NCI-H2227 (cell line): ENCODE measurements at regions not wholly inside any gene's neighbourhood (a gene's known extent, or its start where the extent isn't known, plus 50 kb on each side); places are given as distances from the start of the nearest gene placed in this dataset.
A peak's percentile ranks its signal among the peaks of the same experiment; 100 is the strongest.
"Not testable (repeated sequence)": the region's sequence is repeated elsewhere in the genome, so short reads cannot be mapped to it uniquely, and the experiment has no call there.

ENCODE experiments used
- DNase-seq: peaks from one replicate; lab custom pipeline; 2025; ENCODE audit not compliant: unreplicated experiment; lab: John Stamatoyannopoulos, UW

DNA sequence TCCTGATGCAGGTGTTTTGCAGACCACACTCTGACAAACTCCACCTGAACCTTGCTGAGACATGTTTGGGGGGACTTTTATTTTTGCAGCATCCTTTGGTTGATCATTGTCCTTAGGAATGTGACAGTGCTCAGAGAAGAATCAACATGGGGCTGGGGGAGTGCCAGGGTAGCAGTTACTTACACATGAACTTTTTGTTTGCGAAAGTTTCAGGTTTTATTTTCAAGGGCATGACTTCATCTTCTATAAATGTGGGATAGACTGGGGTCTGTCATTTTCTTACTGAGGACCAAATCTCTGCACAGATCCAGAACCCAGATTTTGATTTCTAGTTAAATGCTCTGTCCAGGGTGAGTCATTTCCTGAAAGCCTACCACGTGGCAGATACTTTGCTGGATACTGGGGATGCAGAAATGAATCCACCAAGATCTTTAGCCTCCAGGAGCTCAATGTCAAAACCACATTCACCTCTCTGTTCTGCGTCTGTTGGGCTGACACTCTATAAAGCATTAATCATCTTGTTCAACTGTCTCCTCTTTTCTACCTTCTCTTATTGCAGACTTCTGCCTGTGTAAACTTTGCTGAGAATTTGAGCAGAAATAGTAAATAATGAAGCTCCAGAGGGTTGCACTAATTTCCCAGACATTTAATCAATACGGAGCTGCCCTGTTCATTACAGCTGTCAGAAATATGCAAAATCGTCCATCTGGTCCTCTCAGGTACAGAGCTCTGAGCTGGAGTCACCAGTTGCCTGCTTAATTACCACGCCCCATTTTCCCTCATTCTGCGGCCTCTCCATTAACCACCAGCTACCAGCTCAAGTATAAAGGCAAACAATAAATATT is 387.9 kb downstream of the MIAT start:
- DNase-seq = no peak

DNA sequence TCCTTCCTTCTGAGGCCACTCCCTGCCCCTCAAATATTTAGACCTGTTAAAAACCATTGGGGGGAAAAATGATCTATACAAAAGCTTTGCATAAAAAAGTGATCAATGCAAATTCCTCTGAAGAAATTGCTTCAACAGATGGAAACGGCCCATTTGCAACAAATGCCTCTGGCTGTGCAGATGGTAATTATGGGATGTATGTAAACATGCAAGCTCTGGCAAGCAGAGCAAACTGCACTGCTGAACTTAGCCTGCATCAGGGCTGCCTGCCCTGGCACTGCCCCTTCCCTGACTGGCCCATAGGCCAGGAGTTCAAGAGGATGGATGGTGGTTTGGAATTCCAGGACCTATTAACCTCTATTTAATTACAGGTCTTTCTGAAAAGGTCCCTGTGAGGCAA is 388.7 kb downstream of the MIAT start:
- DNase-seq = no peak

DNA sequence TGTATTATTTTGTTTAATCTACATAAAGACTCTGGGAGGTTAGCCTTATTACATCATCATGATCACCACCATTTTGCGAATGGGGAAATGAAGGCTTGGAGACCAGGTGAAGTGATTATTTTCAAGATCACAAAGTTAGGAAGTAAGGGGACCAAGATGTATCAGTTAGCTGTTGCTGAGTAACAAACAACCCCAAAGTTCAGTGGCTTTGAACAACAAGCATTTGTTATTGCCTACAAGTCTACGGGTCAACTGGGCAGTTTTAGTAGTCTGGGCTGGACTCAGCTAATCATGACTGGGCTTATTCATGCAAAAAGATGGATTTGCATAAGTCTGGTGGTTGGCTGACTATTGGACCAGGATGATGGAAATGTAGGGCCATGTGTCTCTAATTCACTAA is 389.2 kb downstream of the MIAT start:
- DNase-seq = no peak

DNA sequence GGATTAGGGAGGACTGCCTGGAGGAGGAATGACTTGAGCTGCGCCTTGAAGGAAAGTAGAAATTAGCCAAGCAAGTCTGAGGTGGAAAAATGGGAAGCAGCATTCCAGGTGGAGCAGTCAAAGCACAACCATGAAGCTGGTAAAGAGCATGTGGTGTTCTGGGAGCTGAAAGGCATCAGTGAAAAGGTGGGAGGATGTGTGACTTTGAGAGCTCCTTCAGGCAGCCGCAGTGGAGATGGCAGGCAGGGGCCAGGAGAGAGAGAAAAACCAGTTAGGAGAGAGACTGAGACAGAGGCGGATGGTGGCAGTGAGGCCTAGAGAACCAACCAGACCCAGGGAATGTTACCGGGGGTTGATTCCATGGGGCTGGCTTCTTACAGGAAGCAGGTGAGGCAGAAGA is 393.4 kb downstream of the MIAT start:
- DNase-seq = no peak

DNA sequence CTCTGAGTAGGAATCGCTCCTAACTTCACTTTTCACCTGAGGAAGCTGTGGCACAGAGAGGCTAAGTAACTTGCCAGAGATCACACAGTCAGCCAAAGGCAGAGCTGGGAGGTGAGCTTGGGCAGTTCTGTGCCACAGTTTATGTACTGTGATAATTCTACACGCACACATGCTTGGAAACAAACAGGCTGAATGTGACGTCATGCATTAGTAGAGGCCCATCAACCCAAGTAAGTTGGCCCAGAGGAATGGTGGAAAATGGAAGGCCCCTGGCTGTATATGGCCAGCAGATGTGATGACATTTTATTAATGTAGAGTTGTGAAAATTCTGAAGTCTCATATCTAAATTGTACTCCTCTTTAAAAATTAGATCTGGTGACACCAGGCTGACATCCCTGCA is 394.0 kb downstream of the MIAT start:
- DNase-seq = no peak

DNA sequence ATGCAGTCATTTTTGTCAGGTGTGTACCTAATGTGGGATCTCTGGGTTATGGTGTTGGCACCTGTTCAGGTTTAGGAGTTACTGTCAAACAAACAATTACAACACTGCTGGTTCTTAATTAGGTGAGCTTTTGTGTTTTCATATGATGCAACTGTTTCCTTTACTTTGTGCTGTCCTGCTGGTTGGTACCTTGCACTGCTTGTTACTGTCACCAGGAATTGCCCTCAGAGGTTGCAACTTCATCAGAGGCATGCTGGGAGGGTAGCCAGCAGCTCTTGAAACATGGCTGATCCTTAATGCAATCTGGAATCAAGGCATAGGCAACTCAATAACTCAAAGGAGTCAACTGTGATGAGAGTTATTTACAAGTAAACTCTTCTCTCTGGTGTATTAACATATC is 400.3 kb downstream of the MIAT start:
- no peak for DNase-seq

DNA sequence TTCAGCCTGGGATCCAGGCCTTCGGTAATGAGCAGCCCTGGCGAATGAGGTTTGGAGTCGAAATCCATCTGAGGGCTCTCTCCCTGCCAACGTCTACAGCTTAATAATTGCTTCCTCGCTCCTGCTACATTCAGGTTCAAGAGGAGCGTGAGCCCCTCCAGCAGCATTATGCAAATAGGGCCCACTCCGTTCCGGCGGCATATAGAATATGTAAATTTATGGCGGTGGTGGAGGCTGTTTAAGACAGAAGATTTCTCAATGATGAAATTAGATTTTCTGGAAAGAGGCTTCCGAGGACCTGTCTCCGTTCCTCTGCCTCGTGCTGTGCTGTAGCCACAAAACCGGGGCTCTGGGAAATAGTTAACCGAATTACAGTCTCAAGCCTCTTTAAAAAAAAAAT is 402.8 kb downstream of the MIAT start:
- DNase-seq = no peak

DNA sequence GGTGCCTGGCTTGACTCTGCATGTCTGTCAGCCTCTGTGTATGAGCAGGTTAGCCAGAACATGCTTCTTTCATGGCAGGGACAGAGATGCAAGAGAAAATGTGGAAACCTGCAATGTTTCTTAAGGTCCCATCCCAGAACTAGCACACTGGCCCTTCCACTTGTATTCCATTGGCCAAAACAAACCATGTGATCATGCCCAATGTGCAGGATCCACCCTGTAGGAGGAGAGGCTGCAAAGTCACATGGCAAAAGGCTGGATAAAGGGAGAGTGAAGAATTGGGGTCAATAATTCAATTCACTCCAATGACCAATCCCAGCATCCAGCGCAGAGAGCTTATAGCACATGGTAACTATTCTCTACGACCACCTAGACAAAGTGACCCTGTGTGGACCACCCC is 405.5 kb downstream of the MIAT start:
- DNase-seq = no peak

DNA sequence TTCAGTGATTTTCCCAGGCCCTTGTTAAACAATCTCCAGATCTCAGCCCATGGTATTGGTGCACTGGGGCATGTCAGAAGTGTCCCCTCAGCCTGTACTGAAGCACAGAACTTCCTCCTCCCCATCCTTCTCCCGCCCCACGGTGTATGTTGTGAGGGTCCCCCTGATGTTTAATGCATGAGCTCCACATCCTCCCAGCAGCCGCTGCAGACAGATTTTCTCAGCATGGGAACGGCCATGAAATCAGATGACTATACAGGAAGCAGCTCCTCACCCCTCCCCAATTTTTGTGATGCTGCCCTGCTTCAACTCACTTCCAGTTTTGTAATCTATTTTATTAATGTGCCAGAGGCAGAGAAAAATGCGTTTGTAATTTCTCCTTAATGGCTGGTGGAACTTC is 406.0 kb downstream of the MIAT start:
- no peak for DNase-seq

DNA sequence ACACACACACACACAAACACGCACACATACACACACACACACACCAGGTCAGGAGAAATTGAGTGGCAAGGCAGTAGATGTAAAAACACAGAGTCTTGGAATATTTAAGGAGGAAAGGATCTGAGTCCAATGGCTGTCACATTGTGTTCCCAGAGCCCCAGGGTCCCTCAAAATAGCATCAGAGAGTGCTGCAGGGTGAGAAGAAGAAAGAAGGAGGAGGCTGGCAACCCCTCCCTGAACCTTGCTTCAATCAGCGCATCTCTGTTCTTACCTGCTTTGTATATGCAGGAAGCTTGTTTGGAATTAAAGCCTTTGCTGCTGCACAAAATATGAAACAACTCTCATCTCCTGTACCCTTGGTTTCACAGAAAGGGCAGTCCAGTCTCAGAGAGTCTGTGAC is 406.5 kb downstream of the MIAT start:
- no peak for DNase-seq

DNA sequence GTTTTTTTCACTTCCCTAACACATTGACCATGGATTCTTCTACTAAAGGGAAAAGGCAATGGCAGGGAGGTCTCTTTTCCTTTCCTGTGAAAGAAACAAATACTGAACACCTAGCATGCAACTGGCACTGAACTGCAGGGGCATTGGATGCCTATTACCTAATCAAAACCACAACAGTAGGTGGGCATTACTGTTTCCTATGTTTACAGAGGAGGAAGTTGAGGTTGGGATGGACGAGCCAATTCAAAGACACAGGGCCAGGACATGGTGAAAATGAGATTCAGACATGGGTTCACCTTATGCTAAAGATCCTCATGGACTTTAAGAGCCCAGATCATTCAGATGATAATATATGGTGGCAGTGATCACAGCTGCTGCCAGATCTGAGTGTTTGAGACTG is 407.0 kb downstream of the MIAT start:
- DNase-seq = no peak

DNA sequence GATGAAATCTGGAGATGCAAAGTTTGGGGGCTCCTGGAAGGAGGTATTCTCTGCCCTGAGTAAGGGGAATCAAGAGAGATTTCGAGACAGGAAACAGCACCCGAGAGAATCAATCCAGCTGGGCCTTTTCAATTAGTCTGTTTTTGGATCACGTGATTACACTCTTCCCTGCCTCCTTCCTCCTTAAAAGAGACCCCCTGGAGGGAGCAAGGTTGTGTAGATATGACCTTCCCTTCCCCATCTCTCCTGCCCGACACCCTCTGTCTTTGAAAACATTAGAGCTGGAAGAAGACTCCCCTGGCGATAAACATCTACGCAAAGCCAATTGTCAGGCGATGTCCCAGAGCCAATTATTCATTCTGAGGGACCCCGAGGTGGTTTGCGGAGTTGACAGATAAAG is 407.9 kb downstream of the MIAT start:
- peak; percentile 62 for DNase-seq

DNA sequence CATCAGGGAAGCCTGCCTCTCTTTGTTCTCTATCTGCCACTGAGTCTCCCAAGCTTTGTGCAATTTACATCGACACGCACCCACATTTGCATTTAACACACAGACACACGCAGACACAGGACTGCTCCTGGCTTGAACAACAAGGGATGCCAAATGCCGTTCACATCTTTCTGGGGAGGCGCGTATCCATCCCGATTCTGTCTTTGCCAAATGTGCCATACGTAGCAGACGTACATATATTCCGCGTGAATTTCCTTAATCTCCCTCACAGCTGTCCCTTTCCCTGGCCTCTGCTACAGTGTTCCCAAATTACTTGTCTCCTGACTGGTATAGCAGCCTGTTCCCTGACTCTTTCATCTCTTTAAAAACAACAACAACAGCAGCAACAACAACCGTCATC is 409.5 kb downstream of the MIAT start:
- DNase-seq = no peak

DNA sequence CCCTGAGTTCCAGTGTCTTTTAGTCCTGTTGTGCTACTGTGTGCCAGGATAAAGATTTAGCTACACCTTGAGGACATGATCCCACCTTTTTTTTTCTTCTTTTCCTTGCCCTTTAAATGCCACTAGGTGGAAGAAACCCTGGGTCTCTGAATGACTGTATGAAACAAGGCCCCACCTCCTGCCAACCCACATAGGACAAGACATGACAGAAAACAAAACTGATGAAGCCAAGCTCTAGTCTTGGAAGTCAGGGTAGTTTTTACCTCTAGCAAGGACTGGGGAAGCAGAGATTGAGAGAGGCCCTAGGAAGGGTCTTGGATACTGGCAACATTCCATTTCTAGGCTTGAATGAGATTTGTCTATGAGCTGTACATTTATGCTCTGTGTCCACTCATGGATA is 410.7 kb downstream of the MIAT start:
- DNase-seq = no peak

DNA sequence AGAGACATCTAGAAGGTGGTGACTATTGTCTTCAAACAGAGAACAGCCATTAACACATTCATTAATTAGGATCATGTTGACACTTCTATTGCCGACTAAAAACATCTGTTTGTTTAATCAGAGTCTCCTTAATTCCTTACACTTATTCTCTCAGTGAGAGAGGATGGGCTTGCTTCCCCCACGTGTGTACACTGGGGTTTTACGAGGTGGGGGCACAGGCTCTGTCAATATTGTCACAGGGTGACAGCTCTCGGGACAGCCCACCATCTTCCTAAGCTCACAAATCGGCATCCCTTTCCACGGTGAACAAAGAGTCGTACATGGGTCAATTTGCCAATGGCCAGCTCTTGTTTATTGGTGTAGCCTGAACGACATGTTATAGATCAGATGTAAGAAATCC is 413.2 kb downstream of the MIAT start:
- no peak for DNase-seq

DNA sequence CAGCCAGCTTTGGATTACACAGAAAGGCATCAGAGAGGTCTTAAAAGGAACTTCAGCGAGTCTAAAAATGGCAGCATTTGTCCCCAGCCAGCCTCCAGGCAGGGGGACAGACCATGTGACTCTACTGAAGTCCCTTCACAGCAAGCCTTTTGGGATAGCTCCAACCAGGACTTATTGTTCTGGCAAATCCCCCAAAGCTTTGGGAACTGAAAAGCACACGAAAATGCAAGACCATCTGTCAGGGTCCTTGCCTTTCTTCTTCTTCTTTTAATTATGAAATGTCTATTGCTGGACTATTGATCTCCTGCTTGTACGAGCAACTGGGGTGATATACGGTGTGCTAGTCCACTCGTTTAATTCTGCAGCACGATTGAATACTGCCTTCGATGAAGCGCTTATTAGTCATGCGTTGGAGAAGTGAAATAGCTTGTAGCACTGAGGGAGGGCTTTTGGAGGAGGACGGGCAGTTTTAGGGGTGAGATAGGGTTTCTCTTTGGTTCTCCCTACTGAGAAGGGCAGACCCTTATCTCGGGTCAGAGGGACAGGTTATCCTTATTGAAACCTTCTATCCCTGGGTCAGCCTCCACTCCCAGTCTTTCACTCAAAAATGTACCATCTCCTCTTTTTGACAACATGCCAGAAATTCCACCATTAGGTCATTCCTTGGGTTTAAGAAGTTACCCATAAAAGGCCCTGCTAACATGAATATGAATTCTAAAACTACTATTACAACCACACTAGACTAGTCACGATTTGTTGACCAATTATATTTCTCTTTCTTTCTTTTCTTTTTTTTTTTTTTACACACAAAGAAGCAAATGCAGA is 416.4 kb downstream of the MIAT start:
- DNase-seq = no peak

DNA sequence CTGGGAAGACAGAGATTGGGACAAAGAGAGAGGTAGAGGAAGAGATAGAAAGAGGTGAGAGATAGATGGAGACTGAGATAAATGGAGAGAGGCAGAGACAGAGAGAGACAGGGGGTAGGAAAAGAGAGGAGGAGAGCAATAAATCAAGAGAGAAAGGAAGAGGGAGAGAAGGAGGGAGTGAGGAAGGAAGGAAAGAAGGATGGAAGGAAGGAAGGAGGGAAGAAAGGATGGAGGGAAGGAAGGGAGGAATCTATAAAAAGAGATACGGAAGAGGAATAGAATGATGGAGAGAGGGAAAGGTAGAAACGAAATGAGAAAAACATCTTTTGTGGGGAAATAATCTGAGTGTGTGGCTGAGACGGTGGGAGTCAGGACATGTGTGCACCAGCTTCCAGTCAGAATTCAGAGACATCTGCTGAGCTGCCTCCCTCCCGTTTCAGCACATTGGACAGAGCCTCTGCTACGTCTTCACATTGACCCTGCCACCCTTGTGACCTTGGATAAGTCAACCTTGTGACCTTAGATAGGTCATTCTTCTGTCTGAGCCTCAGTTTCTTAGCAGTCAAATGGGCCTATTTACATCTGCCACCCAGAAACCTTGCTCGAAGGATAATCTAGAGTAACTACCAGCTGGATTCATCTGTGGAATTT is 417.8 kb downstream of the MIAT start:
- no peak for DNase-seq

DNA sequence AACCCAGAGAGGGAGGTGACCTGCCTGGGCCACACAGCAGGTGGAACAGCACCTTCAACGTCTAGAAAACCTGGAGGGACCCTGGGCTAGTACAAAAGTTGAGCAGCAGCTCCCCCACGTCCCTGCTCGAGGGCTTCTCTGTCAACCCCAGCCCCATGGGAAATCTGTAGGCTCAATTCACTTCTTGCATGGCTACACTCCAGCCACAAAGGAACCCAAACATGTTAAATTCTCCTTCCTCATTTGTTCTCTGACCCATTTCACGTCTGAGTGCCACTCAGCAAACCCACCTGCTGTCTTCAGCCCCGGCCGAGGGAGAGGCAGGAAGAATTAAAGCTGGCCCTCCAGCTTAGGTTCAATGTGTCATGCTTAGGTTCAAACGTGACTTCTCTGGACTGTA is 418.5 kb downstream of the MIAT start:
- DNase-seq = no peak

DNA sequence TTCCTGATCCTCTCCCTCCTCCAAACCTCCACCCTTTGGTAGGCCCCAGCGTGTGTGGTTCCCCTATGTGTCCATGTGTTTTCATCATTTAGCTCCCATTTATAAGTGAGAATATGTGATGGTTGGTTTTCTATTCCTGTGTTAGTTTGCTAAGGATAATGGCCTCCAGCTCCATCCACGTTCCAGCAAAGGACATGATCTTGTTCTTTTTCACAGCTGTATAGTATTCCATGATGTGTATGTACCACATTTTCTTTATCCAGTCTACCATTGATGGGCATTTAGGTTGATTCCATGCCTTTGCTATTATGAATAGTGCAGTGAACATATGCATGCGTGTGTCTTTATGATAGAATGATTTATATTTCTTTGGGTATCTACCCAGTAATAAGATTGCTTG is 420.7 kb downstream of the MIAT start:
- DNase-seq = not testable (repeated sequence)

DNA sequence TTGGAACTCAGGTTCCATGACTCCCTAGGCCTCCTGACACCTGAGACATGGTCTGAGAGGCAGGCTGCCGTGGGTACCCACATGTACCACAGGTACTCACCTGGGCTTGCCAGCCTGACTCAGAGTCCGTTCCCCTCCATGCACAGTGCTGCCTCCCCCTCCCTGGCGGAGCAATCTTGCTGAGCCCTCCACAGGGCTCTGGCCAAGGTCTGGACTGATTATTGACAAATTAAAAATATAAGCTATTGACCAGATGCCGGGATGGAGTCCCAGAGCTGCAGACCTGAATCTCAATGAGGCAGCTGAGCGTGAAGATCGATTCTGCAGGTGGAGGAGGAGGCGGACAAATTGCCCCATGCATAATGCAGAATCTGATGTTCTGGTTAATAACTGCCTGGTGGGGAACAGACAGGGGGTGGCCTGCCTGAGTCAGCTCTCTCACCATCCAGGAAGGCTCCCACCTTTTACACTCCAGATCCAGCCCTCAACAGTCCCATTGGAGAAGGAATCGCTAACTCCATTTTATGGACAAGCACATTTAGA is 422.7 kb downstream of the MIAT start:
- DNase-seq = no peak

DNA sequence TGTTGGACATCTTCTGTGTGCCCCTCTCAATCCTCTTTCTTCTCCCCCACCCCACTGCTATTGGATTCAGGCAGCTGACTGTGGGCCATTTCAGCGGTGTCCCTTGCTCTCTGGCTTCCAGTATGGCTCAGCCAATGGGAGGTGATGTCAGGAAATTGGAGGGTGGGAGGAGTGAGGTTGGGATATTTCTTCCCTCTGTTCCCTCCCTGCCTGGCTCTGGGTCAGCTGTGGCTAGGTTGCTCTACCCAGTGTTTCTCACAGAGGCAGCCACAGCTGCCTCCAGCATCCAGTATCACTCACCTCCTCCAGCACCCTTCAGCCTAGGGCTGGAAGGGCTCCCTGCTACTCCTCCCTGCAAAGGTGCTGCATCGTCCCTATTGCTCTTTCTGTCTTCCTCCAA is 423.5 kb downstream of the MIAT start:
- DNase-seq = no peak

DNA sequence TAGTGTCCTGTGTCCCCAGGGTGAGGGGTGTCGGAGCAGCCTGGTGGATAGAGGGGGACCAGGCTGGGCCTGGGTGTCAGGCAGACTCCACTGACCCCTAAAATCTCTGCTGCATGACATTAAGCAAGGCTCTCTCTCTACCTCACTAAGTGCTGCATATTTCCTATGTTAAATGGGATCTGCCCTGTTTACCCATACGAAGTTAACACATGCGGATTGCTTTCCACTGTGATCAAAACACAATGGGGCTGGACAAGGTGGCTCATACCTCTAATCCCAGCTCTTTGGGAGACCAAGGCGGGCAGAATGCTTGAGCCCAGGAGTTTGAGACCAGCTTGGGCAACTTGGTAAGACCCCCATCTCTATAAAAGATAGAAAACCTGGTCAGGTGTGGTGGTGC is 426.2 kb downstream of the MIAT start:
- no peak for DNase-seq
